NCI-H82 treated with DMSO at 0.1 percent for 48 hours (cell line): ENCODE measurements at regions not wholly inside any gene's neighbourhood (a gene's known extent, or its start where the extent isn't known, plus 50 kb on each side); places are given as distances from the start of the nearest gene placed in this dataset.
"Not testable (repeated sequence)": the region's sequence is repeated elsewhere in the genome, so short reads cannot be mapped to it uniquely, and the experiment has no call there.

Experiments
- DNase-seq: peaks from one replicate; lab custom pipeline; 2025; ENCODE audit not compliant: unreplicated experiment; lab: John Stamatoyannopoulos, UW

DNA sequence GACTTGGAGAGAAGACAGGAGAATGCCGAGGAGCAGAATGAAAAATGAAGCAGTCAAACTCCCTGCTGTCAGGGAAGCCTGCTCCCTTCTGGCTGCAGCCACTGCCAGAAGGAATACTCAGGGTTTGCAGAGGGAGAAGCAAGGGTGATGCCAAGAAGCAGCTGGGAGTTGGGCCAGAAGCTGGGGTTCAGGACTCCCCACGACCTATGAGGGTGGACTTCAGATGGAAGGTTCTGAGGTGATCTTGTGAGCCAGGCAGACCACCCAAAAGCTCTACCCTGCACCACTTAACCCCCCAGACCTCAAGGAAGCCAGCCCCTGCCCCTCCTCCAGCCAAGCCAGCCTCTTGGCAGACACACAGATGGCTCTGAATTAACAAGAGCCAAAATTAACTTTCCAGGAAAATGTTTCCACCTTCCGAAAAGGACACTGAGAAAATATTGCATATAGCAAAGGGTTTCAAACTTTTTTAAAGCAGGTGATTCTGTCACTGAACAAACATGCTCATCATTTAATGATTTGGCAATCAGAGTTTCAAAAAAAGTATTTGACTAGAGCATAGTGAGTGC, 126.0 kb upstream of the ERCC4 start:
- no peak for DNase-seq

DNA sequence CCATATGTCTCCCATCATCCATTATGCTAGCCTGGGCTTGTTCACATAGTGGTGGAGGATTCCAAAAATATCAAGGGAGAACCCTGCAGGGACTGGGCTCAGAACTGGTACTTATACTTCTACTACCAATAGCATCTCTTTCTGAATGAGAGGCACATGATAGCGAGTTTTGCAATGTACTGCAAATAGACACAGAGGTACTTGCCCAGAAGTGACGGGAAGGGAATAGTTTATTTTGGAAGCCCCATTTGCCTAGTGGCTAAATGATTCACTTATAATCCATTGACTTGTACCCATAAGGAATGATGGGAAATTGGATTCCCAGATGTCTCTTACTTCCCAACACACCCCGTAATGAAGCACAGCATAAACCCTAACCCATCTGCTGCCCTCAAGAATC, 124.8 kb upstream of the ERCC4 start:
- DNase-seq = no peak

DNA sequence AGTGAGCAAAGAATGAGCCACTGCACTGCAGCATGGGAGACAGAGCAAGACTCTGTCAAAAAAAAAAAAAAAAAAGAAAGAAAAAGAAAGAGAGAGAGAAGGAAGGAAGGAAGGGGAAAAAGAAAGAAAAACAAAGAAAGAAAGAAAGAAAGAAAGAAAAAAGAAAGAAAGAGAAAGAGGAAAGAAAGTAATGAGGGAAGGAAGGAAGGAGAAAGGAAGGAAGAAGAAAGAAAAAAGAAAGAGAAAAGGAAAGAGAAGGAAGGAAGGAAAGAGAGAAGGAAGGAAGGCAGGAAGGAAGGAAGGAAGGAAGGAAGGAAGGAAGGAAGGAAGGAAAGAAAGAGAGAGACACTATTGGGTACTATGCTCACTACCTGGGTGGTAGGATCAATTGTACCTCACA, 122.2 kb upstream of the ERCC4 start:
- no peak for DNase-seq

DNA sequence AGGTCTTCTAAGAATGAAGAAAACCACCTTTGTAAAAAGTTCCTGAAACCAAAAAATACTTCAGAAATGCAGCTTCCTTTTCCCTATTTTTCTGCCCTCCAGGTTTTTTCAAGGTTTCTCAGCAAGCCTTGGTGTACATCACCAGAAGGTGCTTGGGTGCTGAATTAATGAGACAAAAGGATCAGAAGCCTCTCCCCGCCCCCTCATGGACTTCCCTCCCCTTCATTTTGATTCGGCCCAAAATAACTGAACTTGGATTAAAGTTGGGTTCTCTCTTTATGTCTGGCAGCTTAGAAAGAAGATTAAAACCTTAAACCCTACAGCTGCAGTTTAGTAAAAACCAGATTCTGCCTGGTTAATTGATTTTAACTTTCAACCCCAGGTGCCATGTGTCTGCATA, 121.7 kb upstream of the ERCC4 start:
- peak; percentile 90 for DNase-seq

DNA sequence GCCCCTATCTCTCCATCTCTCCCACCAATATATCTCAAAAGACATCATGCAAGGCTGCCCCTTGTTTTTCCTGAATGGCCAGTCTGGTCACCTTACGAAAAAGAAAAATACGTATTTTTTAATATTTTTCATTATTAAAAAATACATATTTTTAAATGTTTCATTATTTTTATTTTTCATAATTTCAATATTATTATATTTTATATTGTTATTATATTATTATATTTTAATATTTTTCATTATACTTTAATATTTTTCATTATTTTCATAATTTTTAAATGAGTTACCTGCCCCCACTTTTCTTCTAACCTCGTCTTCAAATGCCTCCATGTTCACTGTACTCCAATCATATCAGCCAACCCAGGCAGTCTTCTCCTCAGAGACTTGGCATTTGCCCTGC, 116.0 kb upstream of the ERCC4 start:
- no peak for DNase-seq

DNA sequence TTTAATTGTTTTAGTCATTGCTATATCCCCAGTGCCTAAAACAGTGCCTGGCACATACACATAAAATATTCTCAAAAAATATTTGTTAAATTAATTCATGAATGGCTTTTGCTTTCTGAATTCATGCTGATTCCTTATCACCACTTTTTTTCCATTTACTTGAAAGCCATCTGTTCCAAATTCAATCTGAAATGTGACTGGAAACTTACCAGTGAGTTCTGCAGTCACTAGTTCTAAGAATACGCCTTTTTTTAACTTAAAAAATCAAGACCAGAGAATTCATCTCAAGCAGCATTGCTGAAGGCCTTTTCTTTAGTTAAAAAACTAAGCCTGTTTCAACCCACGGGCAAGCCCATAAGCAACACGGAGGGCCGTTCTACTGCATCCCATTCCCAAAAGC, 114.0 kb upstream of the ERCC4 start:
- no peak for DNase-seq

DNA sequence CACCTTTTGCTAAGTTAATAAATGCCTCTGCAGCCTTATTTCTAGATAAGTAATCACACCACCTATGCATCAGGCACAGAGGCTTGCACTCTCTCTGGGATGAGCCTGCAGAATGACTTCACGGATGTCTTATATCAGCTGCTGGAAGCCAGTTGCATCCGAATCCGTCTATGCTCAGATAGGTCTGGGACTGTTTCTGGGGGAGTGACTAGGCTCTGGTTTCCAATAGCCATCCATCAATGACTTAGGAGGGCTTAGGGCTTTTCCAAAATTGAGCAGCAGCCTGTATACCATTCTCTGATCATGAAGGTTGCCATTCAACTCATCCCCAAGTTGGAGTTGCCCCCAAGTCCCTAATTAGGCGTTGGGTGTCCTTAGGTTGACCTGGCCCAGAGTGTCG, 113.3 kb upstream of the ERCC4 start:
- no peak for DNase-seq

DNA sequence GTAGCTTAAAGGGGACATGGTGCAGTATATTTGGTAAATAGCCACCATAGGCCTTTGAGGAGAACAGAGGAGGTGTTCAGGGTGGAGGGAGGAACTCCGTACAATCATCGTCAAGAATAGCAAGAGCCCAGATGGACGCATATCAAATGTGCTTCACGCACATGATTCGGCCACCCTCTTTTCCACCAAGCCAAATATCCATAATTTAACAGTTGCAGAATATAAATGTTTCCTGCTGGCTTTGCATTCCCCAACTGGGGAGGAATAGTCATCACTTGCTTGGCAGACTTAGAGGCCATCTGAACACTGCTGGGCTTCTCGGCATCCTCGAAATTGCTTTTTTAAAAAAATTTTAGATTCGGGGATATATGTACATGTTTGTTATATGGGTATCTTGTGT, 111.9 kb upstream of the ERCC4 start:
- no peak for DNase-seq

DNA sequence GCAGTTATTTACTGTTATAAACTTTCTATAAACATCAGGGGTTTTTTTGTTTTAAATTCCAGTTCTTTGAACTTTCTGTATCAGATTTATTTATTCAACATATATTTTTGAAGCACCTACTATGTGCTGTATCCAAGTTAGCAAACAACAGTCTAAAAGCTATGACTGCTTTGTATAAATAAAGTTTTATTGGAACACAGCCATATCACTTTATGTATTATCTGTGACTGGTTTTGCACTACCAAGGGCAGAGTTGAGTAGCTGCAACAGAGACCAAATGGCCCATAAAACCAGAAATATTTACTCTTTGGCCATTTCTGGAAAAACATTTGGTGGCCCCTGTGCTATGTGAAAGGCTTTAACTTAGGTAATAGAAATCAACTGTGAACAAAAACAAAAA, 110.2 kb upstream of the ERCC4 start:
- DNase-seq = no peak

DNA sequence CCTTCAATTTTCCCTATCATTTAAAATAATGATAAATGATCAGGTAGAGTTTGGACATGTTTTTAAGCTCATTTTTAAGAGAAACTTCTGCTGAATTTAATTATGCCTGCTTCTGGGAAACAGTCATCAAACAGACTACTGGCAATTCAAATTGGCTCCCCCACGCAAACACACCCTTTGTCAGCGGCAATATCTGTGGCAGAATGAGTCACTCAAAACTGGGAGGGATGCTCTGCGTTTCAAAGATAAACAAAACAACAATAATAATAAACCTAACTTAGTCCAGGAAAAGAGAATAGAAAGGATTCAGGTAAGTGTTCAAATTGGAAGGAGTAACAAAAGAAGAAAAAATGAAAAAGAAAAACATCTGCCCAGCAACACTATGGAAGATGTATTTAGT, 108.1 kb upstream of the ERCC4 start:
- no peak for DNase-seq

DNA sequence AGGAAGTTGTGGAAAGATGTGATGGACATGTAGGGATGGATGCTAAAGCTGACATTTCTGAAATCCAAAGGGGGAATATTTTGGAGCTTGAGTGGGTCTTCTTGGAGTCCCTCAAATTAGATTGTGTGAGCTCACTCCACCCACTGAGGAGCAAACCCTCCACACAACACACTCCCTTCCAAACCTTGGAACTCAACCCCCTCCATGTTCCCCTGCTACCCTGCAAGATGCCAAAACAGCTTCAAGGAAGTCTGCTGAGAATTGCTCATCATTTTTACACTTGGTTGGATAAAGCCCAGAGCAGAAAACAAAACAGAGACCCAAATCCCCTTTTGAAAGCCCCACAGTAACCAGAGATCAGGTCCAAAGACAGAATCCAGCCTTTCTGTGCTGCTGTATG, 103.3 kb upstream of the ERCC4 start:
- no peak for DNase-seq

DNA sequence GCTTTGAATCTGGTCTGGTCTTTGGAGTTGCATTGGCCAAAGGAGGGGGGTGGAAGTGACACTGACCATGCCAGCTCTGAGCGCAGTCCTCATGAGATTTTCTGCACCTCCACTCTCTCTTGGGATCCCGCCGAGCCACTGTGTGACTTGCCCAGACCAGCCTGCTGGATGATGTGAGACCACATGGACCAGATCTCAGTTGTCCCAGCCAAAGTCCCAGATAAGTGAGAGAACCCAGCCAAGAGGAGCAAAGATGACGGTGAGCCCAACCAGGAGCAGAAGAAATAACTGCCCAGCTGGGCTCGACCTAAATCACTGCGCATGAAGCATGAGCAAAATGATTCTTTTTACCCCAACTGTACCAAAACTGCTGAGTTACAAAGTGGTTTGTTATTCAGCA, 96.5 kb upstream of the ERCC4 start:
- DNase-seq = no peak

DNA sequence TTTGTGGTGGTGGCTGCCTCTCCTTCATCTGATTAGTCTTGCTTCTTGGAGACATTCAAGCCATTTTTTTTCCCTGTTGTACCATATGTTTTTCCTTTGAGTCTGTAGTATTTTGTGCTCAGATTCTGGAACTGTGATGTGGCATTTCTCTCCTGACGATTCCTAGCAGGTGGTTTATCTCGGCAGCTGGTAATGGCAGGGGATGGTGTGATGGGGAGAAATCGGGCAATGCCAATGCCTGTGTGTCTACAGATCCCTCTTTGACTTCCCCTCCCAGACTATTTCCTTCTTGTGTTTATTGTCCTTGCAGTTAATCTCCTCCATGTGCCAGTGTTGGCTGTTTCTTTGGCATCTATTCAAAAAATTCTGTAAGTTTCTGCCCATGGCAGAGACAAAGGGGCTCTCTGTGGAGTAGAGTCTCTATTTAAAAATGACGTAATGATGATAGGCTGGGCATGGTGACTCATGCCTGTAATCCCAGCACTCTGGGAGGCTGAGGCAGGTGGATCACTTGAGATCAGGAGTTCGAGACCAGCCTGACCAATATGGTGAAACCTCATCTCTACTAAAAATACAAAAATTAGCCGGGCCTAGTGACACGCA, 90.2 kb upstream of the ERCC4 start:
- DNase-seq = no peak

DNA sequence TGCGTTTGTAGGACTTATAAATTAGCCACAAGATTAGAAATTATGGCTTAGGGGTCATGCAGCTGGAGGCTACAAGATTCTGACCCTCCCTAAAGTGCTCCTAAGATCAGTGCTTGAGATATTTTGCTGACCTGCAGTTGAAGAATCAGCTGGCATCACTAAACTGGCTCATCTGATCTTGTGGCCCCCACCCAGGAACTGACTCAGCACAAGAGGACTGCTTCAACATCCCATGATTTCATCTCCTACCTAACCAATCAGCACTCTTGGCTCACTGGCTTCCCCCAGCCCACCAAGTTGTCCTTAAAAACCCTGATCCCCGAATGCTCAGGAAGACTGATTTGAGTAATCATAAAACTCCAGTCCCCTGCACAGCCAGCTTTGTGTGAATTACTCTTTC, 86.4 kb upstream of the ERCC4 start:
- DNase-seq = no peak

DNA sequence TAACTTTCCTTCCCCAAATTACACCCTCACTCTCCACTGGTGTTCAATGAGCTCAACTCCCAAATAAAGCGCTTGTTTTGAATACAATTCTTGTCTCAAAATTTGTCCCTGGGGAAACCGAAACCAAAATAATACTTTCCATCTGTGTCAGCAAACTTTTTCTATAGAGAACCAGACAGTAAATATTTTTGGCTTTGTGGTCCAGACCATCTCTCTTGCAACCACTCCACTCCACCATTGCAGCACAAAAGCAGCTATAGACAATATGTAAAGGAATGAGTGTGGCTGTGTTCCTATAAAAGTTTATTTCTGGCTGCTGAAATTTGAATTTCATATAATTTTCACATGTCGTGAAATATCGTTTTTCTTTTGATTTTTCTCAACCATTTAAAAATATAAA, 84.6 kb upstream of the ERCC4 start:
- DNase-seq = no peak

DNA sequence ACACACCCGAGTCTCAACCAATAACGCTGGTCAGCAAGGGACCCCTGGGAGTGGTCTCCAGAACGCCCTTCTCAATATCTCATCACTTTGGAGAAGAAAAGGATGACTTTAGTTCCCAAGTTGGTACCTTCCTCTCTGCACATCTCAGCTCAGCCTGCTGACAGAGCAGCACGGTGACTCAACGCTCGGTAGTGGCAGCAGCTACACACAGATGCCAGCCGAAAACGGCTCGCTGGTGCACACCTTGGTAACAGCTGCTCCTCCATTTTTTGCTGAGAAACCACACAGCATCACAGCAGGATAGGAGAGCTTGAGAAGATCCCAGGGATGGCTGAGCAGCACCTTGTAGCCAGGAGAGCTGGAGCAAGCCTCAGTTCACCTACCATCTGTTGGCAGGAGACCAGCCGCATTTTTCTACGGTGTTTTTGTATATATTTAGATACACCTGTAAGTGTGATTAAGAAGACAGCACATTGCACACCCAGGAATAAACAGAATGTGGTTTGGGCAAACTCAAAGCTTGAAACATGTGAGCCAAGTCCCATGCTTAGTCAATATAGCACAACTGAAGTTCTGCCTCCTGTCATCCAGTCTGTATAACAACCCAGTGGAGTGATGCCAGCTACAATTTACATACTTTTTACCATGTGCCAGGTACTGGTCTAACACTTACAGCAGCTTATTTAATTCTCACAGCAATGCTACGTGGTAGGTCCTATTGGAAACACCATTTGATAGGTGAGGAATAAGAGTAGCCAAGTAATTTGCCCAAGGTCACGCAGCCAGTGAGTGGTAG, 83.8 kb upstream of the ERCC4 start:
- no peak for DNase-seq

DNA sequence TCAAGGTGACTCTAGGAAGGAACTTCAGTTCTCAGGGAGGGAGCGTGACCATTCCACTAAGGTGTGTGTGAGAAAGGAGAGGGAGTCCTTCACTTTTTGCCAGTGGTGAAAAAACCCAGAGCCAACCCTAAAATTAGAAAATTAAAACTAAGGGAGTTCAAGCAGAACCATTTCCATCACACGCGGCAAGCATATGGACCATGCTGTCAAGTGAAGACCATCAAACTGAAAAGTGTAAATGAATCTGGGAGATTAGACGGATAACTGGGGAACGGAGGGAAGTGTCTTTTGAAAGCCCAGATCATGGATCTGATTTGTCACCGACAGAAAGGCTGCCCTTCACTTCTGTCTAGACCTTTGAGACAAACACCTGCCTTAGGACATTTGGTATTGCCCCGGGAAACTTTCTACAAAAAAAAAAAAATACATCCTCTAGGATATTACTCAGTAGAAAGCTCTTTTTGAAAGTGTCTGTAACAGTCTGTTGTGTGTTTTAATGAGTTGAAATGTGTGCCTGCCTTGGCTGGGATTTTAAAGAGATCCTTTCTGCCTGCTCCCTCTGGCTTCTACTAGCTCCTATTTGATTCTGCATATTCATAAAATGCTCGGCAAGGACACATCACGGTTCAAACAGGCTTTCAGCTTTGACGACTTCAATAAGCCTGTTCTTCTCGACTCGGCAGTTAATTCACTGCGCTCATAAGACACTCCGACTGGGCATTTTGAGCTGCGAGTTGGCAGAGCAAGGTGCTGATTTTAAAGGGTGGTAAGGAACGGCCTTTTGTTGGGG, 81.4 kb upstream of the ERCC4 start:
- DNase-seq = no peak

DNA sequence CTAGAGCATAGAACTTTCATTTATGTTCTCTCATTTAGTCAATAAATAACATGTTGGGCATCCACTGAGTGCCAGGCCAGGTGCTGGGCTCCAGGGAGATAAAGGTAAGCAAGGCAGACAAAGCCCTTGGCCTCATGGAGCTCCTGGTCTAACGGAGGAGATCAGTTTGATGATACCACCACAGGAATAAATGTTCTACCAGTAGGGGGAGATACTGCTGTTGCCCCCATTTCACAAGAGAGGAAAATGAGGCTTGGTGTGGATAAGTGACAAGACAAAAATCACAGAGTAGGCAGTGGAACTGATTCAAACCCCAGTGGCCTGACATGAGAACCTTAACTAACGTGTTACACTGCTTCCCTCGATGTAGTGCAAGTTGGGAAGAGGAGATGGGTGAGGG, 80.4 kb upstream of the ERCC4 start:
- no peak for DNase-seq

DNA sequence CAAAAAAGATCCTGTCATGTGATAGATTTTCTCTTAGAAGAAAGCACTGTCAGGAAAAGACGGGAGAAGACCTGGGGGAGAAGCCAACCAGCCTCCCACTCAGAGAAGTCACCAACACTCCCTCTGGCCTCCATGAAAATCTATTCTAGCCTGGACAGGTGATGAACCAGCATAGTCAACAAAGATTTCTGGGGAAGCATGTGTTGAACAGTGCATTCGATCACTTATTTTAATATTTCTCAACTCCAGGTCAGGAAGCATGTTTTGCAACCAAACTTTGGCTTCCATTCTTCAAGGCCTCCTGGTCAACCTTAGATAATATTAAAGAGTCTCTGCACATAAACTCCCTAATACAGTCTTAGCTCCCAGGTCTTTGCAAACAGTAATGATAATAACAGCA, 74.7 kb upstream of the ERCC4 start:
- no peak for DNase-seq

DNA sequence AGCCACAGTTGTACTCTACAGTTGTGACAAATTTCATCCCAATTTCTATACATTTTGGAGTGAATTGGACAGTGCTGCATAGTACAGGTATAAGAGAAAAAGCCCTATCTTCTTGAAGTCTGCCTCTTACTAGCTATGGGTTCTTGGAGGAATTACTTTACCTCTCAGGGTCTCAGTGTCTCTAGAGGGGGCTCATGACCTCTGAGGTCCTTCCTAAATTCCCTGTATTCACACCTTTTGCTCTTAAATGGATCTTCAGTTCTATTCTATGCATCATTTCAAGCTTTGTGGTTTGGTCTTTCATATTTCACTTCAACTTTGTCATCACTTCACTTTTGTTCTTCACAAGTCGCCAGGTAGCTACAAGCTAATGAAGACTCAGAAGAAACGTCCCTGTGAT, 71.2 kb upstream of the ERCC4 start:
- no peak for DNase-seq

DNA sequence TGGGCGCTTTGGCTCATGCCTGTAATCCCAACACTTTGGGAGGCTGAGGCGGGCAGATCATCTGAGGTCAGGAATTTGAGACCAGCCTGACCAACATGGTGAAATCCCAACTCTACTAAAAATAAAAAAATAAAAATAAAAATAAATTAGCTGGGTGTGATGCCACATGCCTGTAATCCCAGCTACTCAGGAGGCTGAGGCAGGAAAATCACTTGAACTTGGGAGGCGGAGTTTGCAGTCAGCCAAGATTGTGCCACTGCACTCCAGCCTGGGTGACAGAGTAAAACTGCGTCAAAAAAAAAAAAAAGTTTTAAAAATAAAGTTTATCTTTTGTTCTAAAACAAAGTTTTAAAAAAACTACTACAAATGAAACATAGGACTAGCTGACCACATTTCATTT, 69.8 kb upstream of the ERCC4 start:
- DNase-seq = not testable (repeated sequence)

DNA sequence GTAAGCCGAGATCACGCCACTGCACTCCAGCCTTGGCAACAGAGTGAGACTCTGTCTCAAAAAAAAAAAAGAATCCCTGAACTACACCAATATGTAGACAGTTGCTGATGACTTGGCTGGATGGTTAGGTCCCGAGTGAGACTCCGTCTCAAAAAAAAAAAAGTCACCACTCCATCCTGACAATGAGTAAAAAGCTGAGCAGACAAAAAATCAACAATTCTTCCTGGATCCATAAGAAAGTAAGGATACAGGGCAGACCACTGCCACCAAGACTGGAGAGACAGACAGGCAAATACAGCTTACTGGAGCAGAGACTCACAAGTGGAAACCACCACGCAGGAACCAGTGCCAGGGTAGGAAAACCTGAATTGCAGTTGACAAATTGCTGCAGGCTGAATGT, 67.1 kb upstream of the ERCC4 start:
- no peak for DNase-seq
